Glutamatergic neuron (in vitro differentiated cells): ENCODE measurements at regions not wholly inside any gene's neighbourhood (a gene's known extent, or its start where the extent isn't known, plus 50 kb on each side); places are given as distances from the start of the nearest gene placed in this dataset.

Experiments used
- DNase-seq: peaks from one replicate; pipeline ENCODE4 v3.0.0; 2022
- H3K27ac Mint-ChIP-seq: one replicate; pipeline ENCODE4 v1.8.0; 2020; ENCODE audit warnings: mild to moderate bottlenecking, mixed read lengths, inconsistent platforms; ENCODE audit not compliant: unreplicated experiment
- H3K27me3 Mint-ChIP-seq: one replicate; pipeline ENCODE4 v1.8.0; 2020; ENCODE audit warnings: mild to moderate bottlenecking, moderate library complexity, mixed read lengths, inconsistent platforms; ENCODE audit not compliant: unreplicated experiment
- H3K36me3 Mint-ChIP-seq: one replicate; pipeline ENCODE4 v1.8.0; 2020; ENCODE audit warnings: mild to moderate bottlenecking, mixed read lengths, inconsistent platforms; ENCODE audit not compliant: unreplicated experiment
- H3K4me1 Mint-ChIP-seq: one replicate; pipeline ENCODE4 v1.8.0; 2020; ENCODE audit warnings: mild to moderate bottlenecking, low read depth, mixed read lengths, inconsistent platforms; ENCODE audit not compliant: unreplicated experiment
- H3K4me3 Mint-ChIP-seq: one replicate; pipeline ENCODE4 v1.8.0; 2020; ENCODE audit warnings: mild to moderate bottlenecking, mixed read lengths, inconsistent platforms; ENCODE audit not compliant: unreplicated experiment
- H3K9me3 Mint-ChIP-seq: one replicate; pipeline ENCODE4 v1.8.0; 2020; ENCODE audit warnings: mild to moderate bottlenecking, moderate library complexity, mixed read lengths, inconsistent platforms; ENCODE audit not compliant: unreplicated experiment
- TF ChIP-seq, protein P1 (sequence below): fragments of 200-600 bp; sonication (generic); IDR thresholded peaks from one replicate; pipeline ENCODE4 v1.5.0; 2021; ENCODE audit not compliant: partially characterized antibody, unreplicated experiment

DNA sequence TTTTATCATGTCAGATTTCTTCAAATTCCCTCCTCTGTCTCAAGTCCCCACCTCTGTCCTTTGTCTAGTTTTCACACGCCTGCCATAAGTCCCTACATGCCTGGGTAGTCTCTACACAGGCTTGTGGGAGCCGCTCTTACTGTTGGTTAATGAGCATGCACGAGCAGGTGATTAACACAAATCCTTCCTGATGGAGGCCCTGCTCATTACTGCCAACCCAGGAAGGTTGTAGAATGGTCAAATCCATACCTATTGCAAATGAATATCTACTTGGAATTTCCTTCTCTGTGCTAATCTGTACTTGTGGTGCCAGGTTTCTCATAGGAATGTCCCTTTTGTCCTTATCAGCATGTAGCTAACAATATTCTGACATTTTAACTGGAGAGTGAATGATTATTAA lies 208.4 kb upstream of the HDX start:
- TF ChIP-seq, protein P1, sequence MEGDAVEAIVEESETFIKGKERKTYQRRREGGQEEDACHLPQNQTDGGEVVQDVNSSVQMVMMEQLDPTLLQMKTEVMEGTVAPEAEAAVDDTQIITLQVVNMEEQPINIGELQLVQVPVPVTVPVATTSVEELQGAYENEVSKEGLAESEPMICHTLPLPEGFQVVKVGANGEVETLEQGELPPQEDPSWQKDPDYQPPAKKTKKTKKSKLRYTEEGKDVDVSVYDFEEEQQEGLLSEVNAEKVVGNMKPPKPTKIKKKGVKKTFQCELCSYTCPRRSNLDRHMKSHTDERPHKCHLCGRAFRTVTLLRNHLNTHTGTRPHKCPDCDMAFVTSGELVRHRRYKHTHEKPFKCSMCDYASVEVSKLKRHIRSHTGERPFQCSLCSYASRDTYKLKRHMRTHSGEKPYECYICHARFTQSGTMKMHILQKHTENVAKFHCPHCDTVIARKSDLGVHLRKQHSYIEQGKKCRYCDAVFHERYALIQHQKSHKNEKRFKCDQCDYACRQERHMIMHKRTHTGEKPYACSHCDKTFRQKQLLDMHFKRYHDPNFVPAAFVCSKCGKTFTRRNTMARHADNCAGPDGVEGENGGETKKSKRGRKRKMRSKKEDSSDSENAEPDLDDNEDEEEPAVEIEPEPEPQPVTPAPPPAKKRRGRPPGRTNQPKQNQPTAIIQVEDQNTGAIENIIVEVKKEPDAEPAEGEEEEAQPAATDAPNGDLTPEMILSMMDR, result no peak
- H3K9me3 Mint-ChIP-seq, result no peaks in the 10 kb centered on the region
- H3K4me3 Mint-ChIP-seq, result no peak overlapping the region
- H3K4me1 Mint-ChIP-seq, result no peaks in the 10 kb centered on the region
- no peaks in the 10 kb centered on the region for H3K36me3 Mint-ChIP-seq
- H3K27ac Mint-ChIP-seq, result no peak overlapping the region
- no peak for DNase-seq
- H3K27me3 Mint-ChIP-seq, result no peaks in the 10 kb centered on the region

DNA sequence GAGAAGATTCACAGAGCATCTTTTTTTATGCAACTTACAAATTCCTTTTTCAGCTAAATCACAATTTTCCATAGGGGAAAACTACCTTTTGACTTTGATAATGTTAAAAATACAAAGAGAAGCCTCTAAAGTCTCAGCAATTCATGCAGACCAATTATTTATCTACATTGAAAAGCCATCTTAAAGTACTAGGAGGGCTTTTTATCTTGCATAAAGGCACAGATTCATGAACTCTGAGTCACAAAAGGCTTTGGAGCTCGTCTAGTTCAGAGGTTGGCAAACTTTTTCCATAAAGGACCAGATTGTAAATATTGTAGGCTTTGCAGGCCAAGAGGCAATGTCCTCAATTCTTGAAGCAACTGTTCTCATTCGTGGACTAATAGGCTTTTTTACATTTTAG lies 210.4 kb upstream of the HDX start:
- H3K27me3 Mint-ChIP-seq, result no peaks in the 10 kb centered on the region
- no peaks in the 10 kb centered on the region for H3K4me1 Mint-ChIP-seq
- no peak overlapping the region for H3K27ac Mint-ChIP-seq
- TF ChIP-seq, protein P1, result no peak
- no peaks in the 10 kb centered on the region for H3K36me3 Mint-ChIP-seq
- H3K9me3 Mint-ChIP-seq, result no peaks in the 10 kb centered on the region
- DNase-seq, result no peak
- H3K4me3 Mint-ChIP-seq, result no peak overlapping the region

DNA sequence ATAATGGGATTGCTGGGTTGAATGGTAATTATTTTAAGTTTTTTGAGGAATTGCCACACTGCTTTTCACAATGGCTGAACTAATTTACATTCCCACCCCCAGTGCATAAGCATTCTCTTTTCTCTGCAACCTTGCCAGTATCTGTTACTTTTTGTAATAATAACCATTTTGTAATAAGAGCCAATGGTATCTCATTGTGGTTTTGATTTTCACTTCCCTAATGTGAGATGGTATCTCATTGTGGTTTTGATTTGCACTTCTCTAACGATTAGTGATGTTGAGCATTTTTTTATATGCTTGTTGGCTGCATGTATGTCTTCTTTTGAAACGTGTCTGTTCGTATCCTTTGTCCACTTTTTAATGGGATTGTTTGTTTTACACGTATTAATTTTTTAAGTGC lies 213.1 kb upstream of the HDX start:
- Mint-ChIP-seq H3K4me3 (no peak overlapping the region), H3K27me3 (no peaks in the 10 kb centered on the region), H3K4me1 (no peaks in the 10 kb centered on the region), H3K27ac (no peak overlapping the region), H3K36me3 (no peaks in the 10 kb centered on the region), H3K9me3 (no peaks in the 10 kb centered on the region)
- DNase-seq, result no peak
- TF ChIP-seq, protein P1, result no peak

DNA sequence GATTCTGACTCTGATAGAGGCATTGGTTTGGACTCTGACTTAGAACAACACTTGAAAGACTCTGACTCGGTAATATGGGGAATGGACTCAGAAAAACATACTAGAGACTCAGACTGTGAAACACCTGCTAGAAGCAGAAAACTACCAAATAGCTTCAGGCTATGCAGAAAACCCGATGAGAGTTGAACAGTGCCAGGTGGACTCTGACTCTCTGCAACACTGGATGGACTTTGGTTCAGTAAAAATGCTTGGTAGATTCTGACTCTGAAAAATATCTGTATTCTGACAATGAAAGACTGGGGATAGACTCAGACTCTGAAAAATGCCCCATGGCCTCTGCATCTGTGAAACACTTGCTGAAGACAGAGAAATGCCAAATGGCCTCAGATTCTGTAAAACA lies 215.1 kb upstream of the HDX start:
- Mint-ChIP-seq H3K36me3 (no peaks in the 10 kb centered on the region), H3K9me3 (no peaks in the 10 kb centered on the region), H3K27ac (no peak overlapping the region), H3K27me3 (no peaks in the 10 kb centered on the region), H3K4me1 (no peaks in the 10 kb centered on the region), H3K4me3 (no peak overlapping the region)
- TF ChIP-seq, protein P1, result no peak
- DNase-seq, result no peak

DNA sequence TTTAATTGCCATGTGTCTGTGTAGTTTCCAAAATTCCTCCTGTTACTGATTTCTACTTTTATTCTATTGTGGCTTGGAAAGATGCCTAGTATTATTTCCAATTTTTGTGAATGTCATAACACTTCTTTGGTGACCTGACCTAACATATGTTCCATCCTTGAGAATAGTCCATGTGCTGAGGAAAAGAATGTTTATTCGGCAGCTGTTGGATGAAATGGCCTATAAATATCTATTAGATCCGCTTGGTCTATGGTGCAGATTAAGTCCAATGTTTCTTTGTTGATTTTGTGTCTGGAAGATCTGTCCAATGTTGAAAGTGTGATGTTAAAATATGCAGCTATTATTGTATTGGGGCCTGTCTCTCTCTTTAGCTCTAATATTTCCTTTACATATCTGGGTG lies 219.2 kb upstream of the HDX start:
- no peak overlapping the region for H3K27ac Mint-ChIP-seq
- H3K4me3 Mint-ChIP-seq, result no peak overlapping the region
- no peaks in the 10 kb centered on the region for H3K36me3 Mint-ChIP-seq
- no peak for DNase-seq
- no peaks in the 10 kb centered on the region for H3K9me3 Mint-ChIP-seq
- TF ChIP-seq, protein P1, result no peak
- H3K27me3 Mint-ChIP-seq, result no peaks in the 10 kb centered on the region
- H3K4me1 Mint-ChIP-seq, result no peaks in the 10 kb centered on the region
